H1 (cell line): ENCODE measurements at regions not wholly inside any gene's neighbourhood (a gene's known extent, or its start where the extent isn't known, plus 50 kb on each side); places are given as distances from the start of the nearest gene placed in this dataset.

Experiments
- CTCF ChIA-PET: fragments of 300-600 bp; sonication (Branson Sonifier 250); formaldehyde crosslinking; loops from one replicate; lab custom pipeline; 2021; ENCODE audit not compliant: partially characterized antibody; lab: Charles Lee
- POLR2A ChIA-PET: fragments of 300-600 bp; sonication (Branson Sonifier 250); formaldehyde crosslinking; loops from one replicate; lab custom pipeline; 2021; ENCODE audit warnings: inconsistent platforms; ENCODE audit not compliant: partially characterized antibody; lab: Charles Lee
- DNase-seq, 2 experiments: peaks; one replicate each; pipeline versions ENCODE4 v3.0.0 to v3.0.0-alpha.2; 2010 to 2022; ENCODE audit warnings: low spot score in 2 of 2, low read depth in 1 of 2, mixed read lengths in 1 of 2
- FAIRE-seq: peaks from 2 replicates; lab custom pipeline; 2011; peaks lifted over from hg19 to GRCh38; lab: Jason Lieb, UNC
- H2AFZ ChIP-seq: 2 replicates; pipeline ENCODE4 v1.8.1; 2012; ENCODE audit warnings: low read length, inconsistent platforms
- H2AK5ac ChIP-seq: 2 replicates; pipeline ENCODE4 v1.6.1; 2013; ENCODE audit warnings: low read depth, low read length
- H2BK120ac ChIP-seq: replicated peaks from 2 replicates; pipeline ENCODE3; 2013; ENCODE audit warnings: low read depth, low read length, inconsistent platforms
- H2BK12ac ChIP-seq: 2 replicates; pipeline ENCODE4 v1.6.1; 2013; ENCODE audit warnings: low read depth, low read length
- H2BK15ac ChIP-seq: 2 replicates; pipeline ENCODE4 v1.6.1; 2013; ENCODE audit warnings: low read length
- H2BK20ac ChIP-seq: 2 replicates; pipeline ENCODE4 v1.6.1; 2013; ENCODE audit warnings: low read length
- H2BK5ac ChIP-seq: 2 replicates; pipeline ENCODE4 v1.6.1; 2013; ENCODE audit warnings: low read depth, low read length
- H3K14ac ChIP-seq: 2 replicates; pipeline ENCODE4 v1.6.1; 2013; ENCODE audit warnings: inconsistent platforms; ENCODE audit not compliant: insufficient read length
- H3K18ac ChIP-seq: 2 replicates; pipeline ENCODE4 v1.6.1; 2013; ENCODE audit warnings: low read length; ENCODE audit errors: extremely low read depth
- H3K23ac ChIP-seq: 2 replicates; pipeline ENCODE4 v1.6.1; 2013; ENCODE audit warnings: inconsistent platforms; ENCODE audit not compliant: insufficient read length
- H3K23me2 ChIP-seq: 2 replicates; pipeline ENCODE4 v1.6.1; 2013; ENCODE audit warnings: low read depth, low read length
- H3K27ac ChIP-seq: 2 replicates; pipeline ENCODE4 v1.6.1; 2011; ENCODE audit warnings: low read depth, low read length, inconsistent platforms
- H3K27me3 ChIP-seq, 4 experiments: replicated peaks in 1 of 4; 1 replicate in 1 of 4; 2 replicates in 3 of 4; pipeline versions ENCODE4 v1.6.1 to v1.8.1; 2011 to 2013; ENCODE audit warnings: low read length in 3 of 4, mild to moderate bottlenecking in 3 of 4, inconsistent platforms in 2 of 4, mixed read lengths in 2 of 4, moderate library complexity in 1 of 4; ENCODE audit not compliant: control insufficient read depth in 3 of 4, insufficient read depth in 3 of 4; ENCODE audit errors: extremely low read depth in 1 of 4
- H3K36me3 ChIP-seq, 4 experiments: 2 replicates each; pipeline versions ENCODE4 v1.6.1 to v1.8.1; 2011 to 2013; ENCODE audit warnings: mild to moderate bottlenecking in 4 of 4, low read length in 3 of 4, moderate library complexity in 2 of 4, control low read depth in 1 of 4, inconsistent platforms in 1 of 4; ENCODE audit not compliant: insufficient read depth in 4 of 4, control insufficient read depth in 2 of 4
- H3K4ac ChIP-seq: replicated peaks from 2 replicates; pipeline ENCODE3; 2013; ENCODE audit warnings: low read length, low read depth, mixed read lengths, inconsistent platforms; ENCODE audit not compliant: insufficient read length
- H3K4me1 ChIP-seq, 4 experiments: replicated peaks in 1 of 4; 1 replicate in 1 of 4; 2 replicates in 3 of 4; pipeline versions ENCODE4 v1.6.1 to v1.8.1; 2011 to 2013; ENCODE audit warnings: low read length in 3 of 4, inconsistent platforms in 2 of 4, mixed read lengths in 1 of 4; ENCODE audit not compliant: insufficient read depth in 4 of 4, control insufficient read depth in 3 of 4
- H3K4me2 ChIP-seq, 2 experiments: 2 replicates each; pipeline versions ENCODE4 v1.6.1 to v1.8.1; 2011 to 2013; ENCODE audit warnings: low read depth in 2 of 2, low read length in 2 of 2, control low read depth in 1 of 2, inconsistent platforms in 1 of 2, mild to moderate bottlenecking in 1 of 2; ENCODE audit not compliant: insufficient read depth in 1 of 2
- H3K4me3 ChIP-seq, 4 experiments: fragments of 200-600, 300-600 bp in 1 of 4; sonication (generic), shearing (Covaris generic), sonication (Bioruptor Twin) in 1 of 4; 2 replicates each; pipeline versions ENCODE4 v1.5.1 to v1.8.1; 2011 to 2016; ENCODE audit warnings: low read length in 4 of 4, low read depth in 3 of 4, control low read depth in 2 of 4, inconsistent platforms in 2 of 4, mild to moderate bottlenecking in 2 of 4, mixed read lengths in 1 of 4, moderate library complexity in 1 of 4; ENCODE audit not compliant: insufficient read depth in 2 of 4; ENCODE audit errors: extremely low read depth in 1 of 4
- H3K56ac ChIP-seq: replicated peaks from 2 replicates; pipeline ENCODE3; 2013; ENCODE audit warnings: low read depth, mild to moderate bottlenecking, mixed read lengths, low read length, inconsistent platforms; ENCODE audit not compliant: insufficient read length
- H3K79me1 ChIP-seq: 2 replicates; pipeline ENCODE4 v1.6.1; 2013; ENCODE audit warnings: low read depth, low read length, control low read depth
- H3K79me2 ChIP-seq, 2 experiments: 2 replicates each; pipeline versions ENCODE4 v1.6.1 to v1.8.1; 2012 to 2013; ENCODE audit warnings: low read length in 2 of 2, mild to moderate bottlenecking in 2 of 2, inconsistent platforms in 1 of 2; ENCODE audit not compliant: insufficient read depth in 2 of 2, control insufficient read depth in 1 of 2
- H3K9ac ChIP-seq, 4 experiments: replicated peaks in 1 of 4; 1 replicate in 1 of 4; 2 replicates in 3 of 4; pipeline versions ENCODE4 v1.6.1 to v1.8.1; 2011 to 2013; ENCODE audit warnings: low read depth in 3 of 4, low read length in 3 of 4, control low read depth in 2 of 4, mild to moderate bottlenecking in 2 of 4, moderate library complexity in 2 of 4, inconsistent platforms in 1 of 4; ENCODE audit errors: extremely low read depth in 1 of 4
- H3K9me3 ChIP-seq, 2 experiments: 2 replicates each; pipeline versions ENCODE4 v1.6.1 to v1.8.1; 2012 to 2013; ENCODE audit warnings: mild to moderate bottlenecking in 2 of 2, moderate library complexity in 2 of 2, control low read depth in 1 of 2, inconsistent platforms in 1 of 2, low read depth in 1 of 2, low read length in 1 of 2, mixed read lengths in 1 of 2; ENCODE audit not compliant: insufficient read depth in 2 of 2
- H4K20me1 ChIP-seq, 2 experiments: replicated peaks in 1 of 2; 2 replicates each; pipeline versions ENCODE3 to v1.8.1; 2011 to 2013; ENCODE audit warnings: inconsistent platforms in 2 of 2, low read length in 2 of 2, mild to moderate bottlenecking in 1 of 2; ENCODE audit not compliant: insufficient read depth in 2 of 2, control insufficient read depth in 1 of 2
- H4K5ac ChIP-seq: 2 replicates; pipeline ENCODE4 v1.6.1; 2013; ENCODE audit warnings: low read length, low read depth, mixed read lengths, inconsistent platforms; ENCODE audit not compliant: insufficient read length
- H4K8ac ChIP-seq: 2 replicates; pipeline ENCODE4 v1.8.0; 2013; ENCODE audit warnings: mild to moderate bottlenecking, moderate library complexity, low read length, inconsistent platforms; ENCODE audit not compliant: insufficient read depth; ENCODE audit errors: extremely low read depth
- H4K91ac ChIP-seq: replicated peaks from 2 replicates; pipeline ENCODE3; 2013; ENCODE audit warnings: low read length, mixed read lengths, inconsistent platforms; ENCODE audit not compliant: insufficient read length
- PHF8 ChIP-seq: fragments of 200-600 bp; sonication (generic); conservative IDR thresholded peaks from 2 replicates; pipeline ENCODE4 v1.7.1; 2012; ENCODE audit warnings: low read depth, mild to moderate bottlenecking, inconsistent platforms, low read length, moderate library complexity
- SP2 ChIP-seq: IDR thresholded peaks from 2 replicates; pipeline ENCODE4 v1.6.1; 2012; ENCODE audit warnings: mild to moderate bottlenecking, low read length, inconsistent platforms
- WGBS, 2 experiments: shearing (Covaris generic) in 1 of 2; methylation state at CpG; one replicate each; pipeline versions ENCODE4 v1.1.6 to v1.1.7; 2013 to 2015; ENCODE audit warnings: low lambda C conversion rate in 2 of 2, mixed read lengths in 2 of 2, inconsistent platforms in 1 of 2, low coverage in 1 of 2, missing lambda C conversion rate in 1 of 2; ENCODE audit not compliant: insufficient replicate concordance in 2 of 2, insufficient coverage in 1 of 2, insufficient read length in 1 of 2; ENCODE audit errors: extremely low coverage in 1 of 2, missing lambda C conversion rate in 1 of 2; 5-methylcytosine and 5-hydroxymethylcytosine counted together

DNA sequence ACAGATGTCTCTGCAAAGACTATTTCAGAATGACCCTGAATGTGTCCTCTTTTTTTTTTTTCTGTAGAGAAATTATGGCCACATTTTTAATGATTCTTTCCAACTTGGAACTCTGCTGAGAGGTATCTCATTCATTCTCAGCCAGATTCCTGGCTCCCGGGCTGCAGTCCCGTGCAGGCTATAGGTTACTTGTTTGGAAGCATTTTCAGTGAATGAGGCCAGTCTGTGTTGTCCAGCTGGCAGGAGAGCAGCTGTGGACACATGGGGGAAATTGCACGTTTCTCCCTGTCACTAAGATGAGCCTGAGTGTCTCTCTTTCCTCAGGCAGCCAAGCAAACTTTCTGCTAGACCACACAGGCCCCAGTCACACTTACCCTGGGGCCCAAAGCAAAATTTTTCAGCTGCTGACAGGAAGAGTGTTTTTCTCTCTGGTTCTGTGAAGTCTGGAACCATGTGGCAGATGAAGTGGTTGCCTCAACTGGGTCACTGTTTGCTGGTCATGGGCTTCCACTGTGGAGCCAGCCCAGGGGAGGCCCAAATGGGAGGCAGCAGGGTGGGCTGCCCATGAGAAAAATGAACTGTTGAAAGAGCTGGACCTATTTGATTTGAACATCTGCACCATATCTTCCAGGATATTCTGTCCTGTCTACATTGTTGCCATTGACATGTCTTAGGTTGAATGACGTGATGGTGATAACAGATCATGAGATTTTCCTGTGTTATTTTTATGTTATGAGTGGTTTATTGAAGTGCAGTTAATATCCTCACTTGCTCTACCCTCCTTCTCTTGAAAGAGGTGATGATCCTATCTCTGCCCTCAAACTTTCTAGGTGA is 431.2 kb downstream of the LPIN1 start:
- Histone ChIP-seq H2BK5ac (no peak overlapping the region), H2BK12ac (no peak overlapping the region), H3K4me1 (no peaks in the 10 kb centered on the region), H3K27ac (no peak overlapping the region), H3K79me2 (no peaks in the 10 kb centered on the region), H2BK120ac (no peak overlapping the region), H3K79me1 (no peaks in the 10 kb centered on the region), H2BK20ac (no peak overlapping the region), H4K91ac (no peak overlapping the region), H3K36me3 (no peaks in the 10 kb centered on the region), H3K14ac (no peak overlapping the region), H3K18ac (no peak overlapping the region), H4K8ac (no peak overlapping the region), H2AK5ac (no peak overlapping the region), H4K20me1 (no peaks in the 10 kb centered on the region), H2AFZ (no peak overlapping the region), H3K4me3 (no peak overlapping the region), H3K23ac (no peak overlapping the region), H3K9me3 (no peaks in the 10 kb centered on the region), H3K4me2 (no peak overlapping the region), H4K5ac (no peak overlapping the region), H3K27me3 (no peaks in the 10 kb centered on the region), H2BK15ac (no peak overlapping the region), H3K9ac (no peak overlapping the region), H3K4ac (no peak overlapping the region), H3K56ac (no peak overlapping the region), H3K23me2 (no peaks in the 10 kb centered on the region)
- WGBS, 2 experiments = 96% methylated on average over 4 of the region's 4 CpGs; no CpG with 5 or more reads in 1 of the 2 experiments
- no peak for FAIRE-seq
- no peak for DNase-seq
- ChIA-PET CTCF (interaction anchor here (1.0 to 1.6 kb wide), 2 partner anchors 10 to 829 kb away, joined by 4 read pairs; no protein-coding TSS in a partner anchor), POLR2A (no interaction called here)
- TF ChIP-seq PHF8 (no peak), SP2 (no peak)
